ENCODE measurements at regions not wholly inside any gene's neighbourhood (a gene's known extent, or its start where the extent isn't known, plus 50 kb on each side); places are given as distances from the start of the nearest gene placed in this dataset.

- no peak for DNase-seq (ENCODE audit: low read depth in 2 of 2, low spot score in 1 of 2)
Observed at GRCh38 chr11:15579287-15580001, 464.7 kb downstream of the INSC start.

GRCh38 chr11:15580056-15580774 lies 465.5 kb downstream of the INSC start:
- no peak for DNase-seq (ENCODE audit: low read depth in 2 of 2, low spot score in 1 of 2)

- no peak for DNase-seq (ENCODE audit: low read depth in 2 of 2, low spot score in 1 of 2)
Observed at GRCh38 chr11:15580775-15581095, 466.0 kb downstream of the INSC start.

- DNase-seq (ENCODE audit: low read depth in 2 of 2, low spot score in 1 of 2) = no peak
Observed at GRCh38 chr11:15584158-15584557, 469.4 kb downstream of the INSC start.

GRCh38 chr11:15585602-15586331 lies 471.0 kb downstream of the INSC start:
- DNase-seq (ENCODE audit: low read depth in 2 of 2, low spot score in 1 of 2) = no peak

- no peak for DNase-seq (ENCODE audit: low read depth in 2 of 2, low spot score in 1 of 2)
Observed at GRCh38 chr11:15586741-15587473, 472.2 kb downstream of the INSC start.

- DNase-seq (ENCODE audit: low read depth in 2 of 2, low spot score in 1 of 2) = no peak
Observed at GRCh38 chr11:15589070-15589626, 474.4 kb downstream of the INSC start.

- no peak for DNase-seq (ENCODE audit: low read depth in 2 of 2, low spot score in 1 of 2)
Observed at GRCh38 chr11:15590132-15590531, 475.4 kb downstream of the INSC start.

- DNase-seq (ENCODE audit: low read depth in 2 of 2, low spot score in 1 of 2) = no peak
Observed at GRCh38 chr11:15591112-15591537, 476.4 kb downstream of the INSC start.

- DNase-seq (ENCODE audit: low read depth in 2 of 2, low spot score in 1 of 2) = no peak
Observed at GRCh38 chr11:15594607-15595006, 479.9 kb downstream of the INSC start.

GRCh38 chr11:15599376-15599775 lies 484.7 kb downstream of the INSC start:
- DNase-seq (ENCODE audit: low read depth in 2 of 2, low spot score in 1 of 2) = no peak

GRCh38 chr11:15602047-15602446 lies 487.3 kb downstream of the INSC start:
- DNase-seq (ENCODE audit: low read depth in 2 of 2, low spot score in 1 of 2) = no peak

- DNase-seq (ENCODE audit: low read depth in 2 of 2, low spot score in 1 of 2) = no peak
Observed at GRCh38 chr11:15602785-15603567, 488.3 kb downstream of the INSC start.

- DNase-seq (ENCODE audit: low read depth in 2 of 2, low spot score in 1 of 2) = no peak
Observed at GRCh38 chr11:15605094-15605493, 490.4 kb downstream of the INSC start.

GRCh38 chr11:15607361-15608036 lies 492.8 kb downstream of the INSC start:
- DNase-seq (ENCODE audit: low read depth in 2 of 2, low spot score in 1 of 2) = no peak

- no peak for DNase-seq (ENCODE audit: low read depth in 2 of 2, low spot score in 1 of 2)
Observed at GRCh38 chr11:15609445-15609844, 494.7 kb downstream of the INSC start.

GRCh38 chr11:15610881-15611280 lies 496.2 kb downstream of the INSC start:
- DNase-seq (ENCODE audit: low read depth in 2 of 2, low spot score in 1 of 2) = no peak

- DNase-seq (ENCODE audit: low read depth in 2 of 2, low spot score in 1 of 2) = no peak
Observed at GRCh38 chr11:15613251-15613650, 498.5 kb downstream of the INSC start.

- no peak for DNase-seq (ENCODE audit: low read depth in 2 of 2, low spot score in 1 of 2)
Observed at GRCh38 chr11:15613789-15614188, 499.1 kb downstream of the INSC start.

Data from stimulated activated CD8-positive, alpha-beta memory T cell treated with anti-CD3 and anti-CD28 coated beads, Interleukin-4, amount 100 ng/mL, for 4 hours (primary cell).